Panc1 (cell line): ENCODE measurements at regions not wholly inside any gene's neighbourhood (a gene's known extent, or its start where the extent isn't known, plus 50 kb on each side); places are given as distances from the start of the nearest gene placed in this dataset.

Experiments
- ATAC-seq: fragments of 200-7000 bp; cut with Tn5 transposase; 2 replicates; pipeline ENCODE4 v1.9.1; 2020; ENCODE audit warnings: mild to moderate bottlenecking, moderate library complexity
- BruUV-seq: library from RNA; stranded (reverse); fragments of 400-500 nt; replicated peaks from 2 replicates; lab custom pipeline; 2021; lab: Mats Ljungman, UMichigan
- CTCF ChIA-PET: fragments of 300-600 bp; sonication (Branson Sonifier 250); formaldehyde crosslinking; loops from one replicate; lab custom pipeline; 2022; ENCODE audit warnings: antibody characterized with exemption; lab: Charles Lee
- POLR2A ChIA-PET: fragments of 300-600 bp; sonication (Branson Sonifier 250); formaldehyde crosslinking; loops from one replicate; lab custom pipeline; 2022; ENCODE audit warnings: antibody characterized with exemption; lab: Charles Lee
- DNase-seq: peaks from one replicate; pipeline ENCODE4 v3.0.0-alpha.2; 2010; ENCODE audit warnings: low read depth, low spot score
- H3K27ac ChIP-seq: 2 replicates; pipeline ENCODE4 v1.5.1; 2011; ENCODE audit warnings: mild to moderate bottlenecking, low read length, inconsistent platforms
- H3K27me3 ChIP-seq: fragments of 200-500 bp; sonication (Bioruptor generic); 2 replicates; pipeline ENCODE4 v1.6.0; 2014; ENCODE audit warnings: low read length, inconsistent platforms; ENCODE audit not compliant: control insufficient read depth, insufficient read depth
- H3K36me3 ChIP-seq: fragments of 200-500 bp; sonication (Bioruptor generic); 2 replicates; pipeline ENCODE4 v1.5.1; 2014; ENCODE audit warnings: inconsistent platforms, mild to moderate bottlenecking, low read length, moderate library complexity; ENCODE audit not compliant: control insufficient read depth, insufficient read depth
- H3K4me1 ChIP-seq: 2 replicates; pipeline ENCODE4 v1.5.1; 2011; ENCODE audit warnings: inconsistent platforms, mild to moderate bottlenecking, low read length, moderate library complexity; ENCODE audit not compliant: control insufficient read depth, insufficient read depth
- H3K4me3 ChIP-seq, 2 experiments: 2 replicates each; pipeline ENCODE4 v1.5.1; 2011 to 2012; ENCODE audit warnings: low read depth in 2 of 2, low read length in 2 of 2, mild to moderate bottlenecking in 2 of 2, inconsistent platforms in 1 of 2, moderate library complexity in 1 of 2
- H3K9me3 ChIP-seq: fragments of 200-500 bp; sonication (Bioruptor generic); 2 replicates; pipeline ENCODE4 v1.5.1; 2014; ENCODE audit warnings: low read depth, mild to moderate bottlenecking, inconsistent platforms, low read length, moderate library complexity; ENCODE audit not compliant: control insufficient read depth, insufficient read depth
- CTCF ChIP-seq: fragments of 450-650 bp; IDR thresholded peaks from 2 replicates; pipeline ENCODE4 v1.5.1; 2017; ENCODE audit warnings: mild to moderate bottlenecking
- POLR2AphosphoS5 ChIP-seq: IDR thresholded peaks from 2 replicates; pipeline ENCODE4 v1.6.1; 2012; ENCODE audit warnings: mild to moderate bottlenecking, low read depth, low read length, moderate library complexity
- REST ChIP-seq, 2 experiments: IDR thresholded peaks; 2 replicates each; pipeline ENCODE4 v1.6.1; 2011 to 2012; ENCODE audit warnings: low read depth in 2 of 2, control low read depth in 1 of 2, low read length in 1 of 2, mild to moderate bottlenecking in 1 of 2, moderate library complexity in 1 of 2; ENCODE audit not compliant: insufficient read depth in 1 of 2
- SIN3A ChIP-seq: IDR thresholded peaks from 2 replicates; pipeline ENCODE4 v1.6.1; 2012; ENCODE audit warnings: low read depth, mild to moderate bottlenecking, low read length, moderate library complexity, borderline replicate concordance; ENCODE audit not compliant: insufficient read depth
- TCF7L2 ChIP-seq: IDR thresholded peaks from 2 replicates; pipeline ENCODE4 v1.6.1; 2011; ENCODE audit warnings: mild to moderate bottlenecking, low read depth, low read length, inconsistent platforms
- in situ Hi-C: cut with HindIII; loops from 2 replicates; pipeline ENCODE4 v1.10.0; 2016; ENCODE audit warnings: low sequenced_read_pairs, low pct_unique_long_range_greater_than_20kb
- intact Hi-C: fragments of 100-400 bp; cut with micrococcal nuclease; formaldehyde crosslinking; loops from one replicate; pipeline ENCODE4 v1.10.0; 2022; ENCODE audit not compliant: unreplicated experiment

GRCh38 chr11:32262367-32262766 lies 171.5 kb downstream of the RCN1 start:
- Histone ChIP-seq H3K9me3 (no peaks in the 10 kb centered on the region), H3K4me1 (no peaks in the 10 kb centered on the region; the same call in 1 of the 2 replicates), H3K27me3 (peaks cover 14% of the 10 kb centered on the region; the same call in 1 of the 2 replicates), H3K36me3 (no peaks in the 10 kb centered on the region), H3K27ac (no peak overlapping the region), H3K4me3 (no peak overlapping the region)
- POLR2A ChIA-PET = no interaction called here
- BruUV-seq = no TSS peak
- CTCF ChIA-PET = no interaction called here
- in situ Hi-C loops (no loop called here), intact Hi-C loops (no loop called here)
- no peak for TF ChIP-seq POLR2AphosphoS5
- no peak for TF ChIP-seq SIN3A
- no peak for TF ChIP-seq CTCF
- TF ChIP-seq TCF7L2 = no peak
- TF ChIP-seq REST (IDR thresholded peaks at IDR 0.05; ENCODE audit: insufficient read depth in 1 of 2, low read depth in 2 of 2, low read length in 1 of 2) = no peak
- ATAC-seq = no peak
- DNase-seq = no peak

- POLR2A ChIA-PET = interaction anchor here (0.6 kb wide), 1 partner anchor 420 kb away, joined by 3 read pairs; no protein-coding TSS in a partner anchor
- no peak for DNase-seq
- Histone ChIP-seq H3K9me3 (no peaks in the 10 kb centered on the region), H3K36me3 (no peaks in the 10 kb centered on the region), H3K27ac (no peak overlapping the region), H3K4me1 (no peaks in the 10 kb centered on the region), H3K4me3 (no peak overlapping the region), H3K27me3 (peaks cover 14% of the 10 kb centered on the region; the same call in 1 of the 2 replicates)
- CTCF ChIA-PET = interaction anchor here (0.6 kb wide), 1 partner anchor 1429 kb away, joined by 4 read pairs; no protein-coding TSS in a partner anchor
- in situ Hi-C loops = no loop called here
- no peak for ATAC-seq
- intact Hi-C loops = no loop called here
- BruUV-seq = no TSS peak
- TF ChIP-seq POLR2AphosphoS5 (no peak), SIN3A (no peak), CTCF (no peak), TCF7L2 (no peak), REST (IDR thresholded peaks at IDR 0.05; ENCODE audit: insufficient read depth in 1 of 2, low read depth in 2 of 2, low read length in 1 of 2) (no peak)
Measured at GRCh38 chr11:32265911-32266310, 169.4 kb downstream of the WT1 start.
